PC-3 (cell line): ENCODE measurements at regions not wholly inside any gene's neighbourhood (a gene's known extent, or its start where the extent isn't known, plus 50 kb on each side); places are given as distances from the start of the nearest gene placed in this dataset.
A peak's percentile ranks its signal among the peaks of the same experiment; 100 is the strongest.

Source experiments
- ATAC-seq: fragments of 200-7000 bp; cut with Tn5 transposase; 2 replicates; pipeline ENCODE4 v1.9.1; 2020; ENCODE audit warnings: mild to moderate bottlenecking, moderate library complexity
- BruUV-seq: library from RNA; stranded (reverse); fragments of 400-500 nt; replicated peaks from 2 replicates; lab custom pipeline; 2021; lab: Mats Ljungman, UMichigan
- CTCF ChIA-PET: fragments of 300-600 bp; sonication (Branson Sonifier 250); formaldehyde crosslinking; loops from one replicate; lab custom pipeline; 2022; ENCODE audit warnings: antibody characterized with exemption; lab: Charles Lee
- POLR2A ChIA-PET: fragments of 300-600 bp; sonication (Branson Sonifier 250); formaldehyde crosslinking; loops from one replicate; lab custom pipeline; 2022; ENCODE audit warnings: antibody characterized with exemption; ENCODE audit not compliant: unreplicated experiment; lab: Charles Lee
- DNase-seq: peaks from one replicate; pipeline ENCODE4 v3.0.0-alpha.2; 2015
- H2AFZ ChIP-seq: fragments of 300-600 bp; sonication (generic); 2 replicates; pipeline ENCODE4 v1.6.0; 2016; ENCODE audit warnings: antibody characterized with exemption, low read length
- H3F3A ChIP-seq: fragments of 300-600 bp; sonication (generic); one replicate; pipeline ENCODE4 v1.6.0; 2017; ENCODE audit warnings: antibody characterized with exemption, low read length, control low read depth, mild to moderate bottlenecking; ENCODE audit not compliant: unreplicated experiment
- H3K27ac ChIP-seq: fragments of 300-600 bp; sonication (generic); 2 replicates; pipeline ENCODE4 v1.5.1; 2016; ENCODE audit warnings: mild to moderate bottlenecking, low read length
- H3K27me3 ChIP-seq: fragments of 300-600 bp; sonication (generic); 2 replicates; pipeline ENCODE4 v1.6.1; 2016; ENCODE audit warnings: low read length, mixed read lengths
- H3K36me3 ChIP-seq: fragments of 300-600 bp; sonication (generic); 2 replicates; pipeline ENCODE4 v1.6.1; 2016; ENCODE audit warnings: low read depth, mixed run types, low read length, mixed read lengths
- H3K4me1 ChIP-seq: fragments of 300-600 bp; sonication (generic); 2 replicates; pipeline ENCODE4 v1.5.1; 2016; ENCODE audit warnings: low read length; ENCODE audit not compliant: insufficient read depth
- H3K4me2 ChIP-seq: fragments of 300-600 bp; sonication (generic); 2 replicates; pipeline ENCODE4 v1.6.0; 2016; ENCODE audit warnings: low read length
- H3K4me3 ChIP-seq: fragments of 300-600 bp; sonication (generic); 2 replicates; pipeline ENCODE4 v1.5.1; 2016; ENCODE audit warnings: mild to moderate bottlenecking, low read length, mixed read lengths
- H3K79me2 ChIP-seq: fragments of 300-600 bp; sonication (generic); 2 replicates; pipeline ENCODE4 v1.6.1; 2017; ENCODE audit warnings: low read length, mixed read lengths
- H3K9ac ChIP-seq: fragments of 300-600 bp; sonication (generic); 2 replicates; pipeline ENCODE4 v1.6.0; 2016; ENCODE audit warnings: mild to moderate bottlenecking, low read length
- H3K9me2 ChIP-seq: fragments of 300-600 bp; sonication (generic); replicated peaks from 2 replicates; pipeline ENCODE4 v1.6.1; 2016; ENCODE audit warnings: mixed run types, low read length, mixed read lengths
- H3K9me3 ChIP-seq: fragments of 300-600 bp; sonication (generic); 2 replicates; pipeline ENCODE4 v1.6.1; 2016; ENCODE audit warnings: low read length, mixed read lengths
- H4K20me1 ChIP-seq: fragments of 300-600 bp; sonication (generic); 2 replicates; pipeline ENCODE4 v1.6.1; 2016; ENCODE audit warnings: low read length, mixed read lengths
- CTCF ChIP-seq: fragments of 300-600 bp; sonication (generic); conservative IDR thresholded peaks from 2 replicates; pipeline ENCODE4 v1.5.1; 2017; ENCODE audit warnings: antibody characterized with exemption, low read depth, mild to moderate bottlenecking, low read length
- EZH2 ChIP-seq: fragments of 300-600 bp; sonication (generic); IDR thresholded peaks from one replicate; pipeline ENCODE4 v1.6.1; 2017; ENCODE audit warnings: antibody characterized with exemption, mild to moderate bottlenecking, low read length; ENCODE audit not compliant: unreplicated experiment
- EZH2phosphoT487 ChIP-seq: fragments of 300-600 bp; sonication (generic); IDR thresholded peaks from 2 replicates; pipeline ENCODE4 v1.6.1; 2018; ENCODE audit warnings: mild to moderate bottlenecking, antibody characterized with exemption, low read length, borderline replicate concordance
- intact Hi-C: fragments of 100-400 bp; cut with micrococcal nuclease; formaldehyde crosslinking; loops from 2 replicates; pipeline ENCODE4 v1.9.0; 2023

- H3K9me3 ChIP-seq: no peaks in the 10 kb centered on the region
- TF ChIP-seq CTCF (no peak), EZH2phosphoT487 (no peak), EZH2 (no peak)
- H3K9ac ChIP-seq: peak overlapping the region; percentile 83
- TSS peak; percentile 55 for BruUV-seq
- no peaks in the 10 kb centered on the region for H3K27me3 ChIP-seq
- intact Hi-C loops: loop anchor here (1.0 to 10.0 kb wide), 2 partner anchors 93 to 223 kb away; no protein-coding TSS in a partner anchor
- CTCF ChIA-PET: interaction anchor here (0.6 to 1.1 kb wide), 4 partner anchors 27 to 160 kb away, joined by 3 to 6 read pairs (median 4); no protein-coding TSS in a partner anchor
- H4K20me1 ChIP-seq: no peaks in the 10 kb centered on the region
- H3K4me1 ChIP-seq: peaks cover 21% of the 10 kb centered on the region
- DNase-seq: peak; percentile 76
- H3K4me2 ChIP-seq: peak overlapping the region; percentile 91
- peak overlapping the region; percentile 93 for H2AFZ ChIP-seq
- H3K79me2 ChIP-seq: no peaks in the 10 kb centered on the region
- H3K27ac ChIP-seq: peak overlapping the region; percentile 61
- H3K9me2 ChIP-seq: no peaks in the 10 kb centered on the region
- no peaks in the 10 kb centered on the region for H3F3A ChIP-seq
- H3K36me3 ChIP-seq: no peaks in the 10 kb centered on the region
- H3K4me3 ChIP-seq: peak overlapping the region; percentile 76
- peak; percentile 72 for ATAC-seq
- POLR2A ChIA-PET: interaction anchor here (0.6 to 0.7 kb wide), 8 partner anchors 10 to 551 kb away, joined by 3 to 15 read pairs (median 8); no protein-coding TSS in a partner anchor
Observed at GRCh38 chr3:107431246-107432012, 54.2 kb downstream of the CCDC54 start.

- peak overlapping the region; percentile 91 for H3K4me2 ChIP-seq
- POLR2A ChIA-PET: no interaction called here
- no peaks in the 10 kb centered on the region for H3K36me3 ChIP-seq
Observed at GRCh38 chr3:107432013-107432515, 54.8 kb downstream of the CCDC54 start.

More at GRCh38 chr3:107432013-107432515, 54.8 kb downstream of the CCDC54 start:
- CTCF ChIA-PET: no interaction called here
- Histone ChIP-seq H3K27me3 (no peaks in the 10 kb centered on the region), H4K20me1 (no peaks in the 10 kb centered on the region), H2AFZ (peak overlapping the region; percentile 93), H3K27ac (peak overlapping the region; percentile 61), H3K4me3 (peak overlapping the region; percentile 76), H3K9me2 (no peaks in the 10 kb centered on the region), H3K9ac (peak overlapping the region; percentile 83), H3K9me3 (no peaks in the 10 kb centered on the region), H3K4me1 (peaks cover 21% of the 10 kb centered on the region), H3K79me2 (no peaks in the 10 kb centered on the region), H3F3A (no peaks in the 10 kb centered on the region)
- TSS peak; percentile 87 for BruUV-seq
- peak; percentile 21 for ATAC-seq
- TF ChIP-seq EZH2: no peak
- 0 out of 2 replicates have a peak, but pooled peaks have one; percentile 7 for TF ChIP-seq CTCF
- DNase-seq: peak; percentile 33
- intact Hi-C loops: loop anchor here (1.0 to 10.0 kb wide), 2 partner anchors 92 to 223 kb away; no protein-coding TSS in a partner anchor
